ENCODE measurements at regions not wholly inside any gene's neighbourhood (a gene's known extent, or its start where the extent isn't known, plus 50 kb on each side); places are given as distances from the start of the nearest gene placed in this dataset.
"Not testable (repeated sequence)": the region's sequence is repeated elsewhere in the genome, so short reads cannot be mapped to it uniquely, and the experiment has no call there.

DNA sequence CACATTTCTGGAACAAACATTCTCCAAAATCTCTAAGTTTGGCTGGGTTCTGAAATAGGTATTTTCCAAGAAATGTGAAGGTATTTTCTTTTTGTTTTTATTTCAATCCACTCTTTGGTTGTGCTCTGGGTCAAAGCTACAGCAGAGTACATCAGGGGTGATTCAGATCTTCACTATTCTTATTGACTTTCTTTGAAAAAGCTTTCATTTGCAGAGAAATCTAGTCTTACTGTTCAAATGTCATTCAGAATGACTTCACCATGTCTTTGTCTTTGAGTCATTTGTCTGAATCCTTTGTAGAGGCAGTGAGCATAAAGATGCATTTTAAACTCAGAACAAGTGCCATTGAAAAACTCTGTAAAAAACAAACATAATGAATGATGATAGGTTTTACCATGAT lies 547.2 kb upstream of the ADGRL3 start:
- Histone ChIP-seq H3K9me3 (ENCODE audit: insufficient read depth, low read depth, low read length) (no peaks in the 10 kb centered on the region), H3K4me1 (ENCODE audit: insufficient read depth, low read length) (no peaks in the 10 kb centered on the region), H3K4me3 (ENCODE audit: low read length) (no peak overlapping the region), H3K36me3 (ENCODE audit: insufficient read depth, low read length) (no peaks in the 10 kb centered on the region), H3K27me3 (ENCODE audit: insufficient read depth, low read length) (no peaks in the 10 kb centered on the region), H3K9ac (ENCODE audit: low read depth, low read length) (no peak overlapping the region), H3K27ac (ENCODE audit: low read depth, low read length) (no peak overlapping the region)

DNA sequence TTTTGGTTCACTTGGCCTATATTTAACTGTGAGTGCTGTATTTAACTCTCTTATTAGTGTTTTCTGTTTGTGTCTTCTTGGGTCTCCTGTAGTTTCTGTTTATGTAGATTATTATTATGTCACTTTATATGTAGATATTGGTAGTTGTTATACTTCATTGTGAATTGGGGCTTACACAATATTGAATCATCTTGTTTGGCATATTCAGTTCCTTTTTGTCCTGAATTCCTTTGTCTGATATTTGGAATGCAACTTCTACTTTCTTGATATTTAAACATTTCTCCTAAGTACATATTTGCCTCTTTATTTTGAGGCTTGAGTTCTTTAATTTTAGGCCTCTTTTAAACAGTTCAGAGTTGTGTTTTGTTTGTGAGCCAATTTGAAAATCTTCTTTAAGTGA lies 544.8 kb upstream of the ADGRL3 start:
- H3K27ac ChIP-seq (ENCODE audit: low read depth, low read length) = no peak overlapping the region
- H3K27me3 ChIP-seq (ENCODE audit: insufficient read depth, low read length) = no peaks in the 10 kb centered on the region
- no peak overlapping the region for H3K4me3 ChIP-seq (ENCODE audit: low read length)
- no peaks in the 10 kb centered on the region for H3K4me1 ChIP-seq (ENCODE audit: insufficient read depth, low read length)
- no peaks in the 10 kb centered on the region for H3K9me3 ChIP-seq (ENCODE audit: insufficient read depth, low read depth, low read length)
- H3K36me3 ChIP-seq (ENCODE audit: insufficient read depth, low read length) = no peaks in the 10 kb centered on the region
- no peak overlapping the region for H3K9ac ChIP-seq (ENCODE audit: low read depth, low read length)

DNA sequence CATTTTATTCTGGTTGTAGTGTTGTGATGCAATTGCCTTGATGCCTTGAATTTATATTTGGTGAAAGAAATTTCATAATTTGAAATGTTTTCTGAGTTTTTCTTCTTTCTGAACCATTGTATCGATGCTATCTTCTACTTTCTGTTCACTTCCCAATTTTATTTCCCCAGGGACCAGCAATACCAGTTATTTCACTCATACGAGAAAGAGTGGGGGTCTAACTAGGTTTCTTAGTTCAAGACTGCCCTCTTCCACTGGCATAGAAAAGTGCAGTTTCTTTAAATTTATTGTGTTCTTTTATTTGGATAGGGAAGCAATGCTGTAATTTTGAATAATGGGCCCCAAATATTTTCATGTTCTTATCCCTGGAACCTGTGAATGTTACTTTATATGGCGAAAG lies 544.0 kb upstream of the ADGRL3 start:
- Histone ChIP-seq H3K9ac (ENCODE audit: low read depth, low read length) (no peak overlapping the region), H3K27me3 (ENCODE audit: insufficient read depth, low read length) (no peaks in the 10 kb centered on the region), H3K9me3 (ENCODE audit: insufficient read depth, low read depth, low read length) (no peaks in the 10 kb centered on the region), H3K4me3 (ENCODE audit: low read length) (no peak overlapping the region), H3K4me1 (ENCODE audit: insufficient read depth, low read length) (no peaks in the 10 kb centered on the region), H3K36me3 (ENCODE audit: insufficient read depth, low read length) (no peaks in the 10 kb centered on the region), H3K27ac (ENCODE audit: low read depth, low read length) (no peak overlapping the region)
- 73% methylated on average over 3 of the region's 3 CpGs for WGBS

DNA sequence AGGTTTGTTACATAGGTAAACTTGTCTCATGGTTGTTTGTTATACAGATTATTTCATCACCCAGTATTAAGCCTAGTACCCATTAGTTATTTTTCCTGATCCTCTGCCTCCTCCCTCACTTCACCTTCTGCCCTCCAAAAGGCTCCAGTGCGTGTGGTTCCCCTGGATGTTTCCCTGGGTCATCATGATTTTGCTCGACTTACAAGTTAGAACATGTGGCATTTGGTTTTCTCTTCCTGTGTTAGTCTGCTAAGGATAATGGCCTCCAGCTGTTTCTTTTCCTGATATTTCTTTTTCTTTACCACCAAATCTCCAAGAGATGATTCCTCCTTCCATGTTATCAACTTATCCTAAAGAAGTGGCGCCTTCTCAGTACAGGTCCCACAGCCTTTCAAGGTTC lies 543.1 kb upstream of the ADGRL3 start:
- Histone ChIP-seq H3K36me3 (ENCODE audit: insufficient read depth, low read length) (no peaks in the 10 kb centered on the region), H3K9ac (ENCODE audit: low read depth, low read length) (no peak overlapping the region), H3K9me3 (ENCODE audit: insufficient read depth, low read depth, low read length) (0 out of 2 replicates have a peak, but pooled peaks cover 3% of the 10 kb centered on the region), H3K4me3 (ENCODE audit: low read length) (no peak overlapping the region), H3K27me3 (ENCODE audit: insufficient read depth, low read length) (no peaks in the 10 kb centered on the region), H3K27ac (ENCODE audit: low read depth, low read length) (no peak overlapping the region), H3K4me1 (ENCODE audit: insufficient read depth, low read length) (no peaks in the 10 kb centered on the region)
- whole genome bisulfite sequencing = 94% methylated on average over 3 of the region's 3 CpGs

DNA sequence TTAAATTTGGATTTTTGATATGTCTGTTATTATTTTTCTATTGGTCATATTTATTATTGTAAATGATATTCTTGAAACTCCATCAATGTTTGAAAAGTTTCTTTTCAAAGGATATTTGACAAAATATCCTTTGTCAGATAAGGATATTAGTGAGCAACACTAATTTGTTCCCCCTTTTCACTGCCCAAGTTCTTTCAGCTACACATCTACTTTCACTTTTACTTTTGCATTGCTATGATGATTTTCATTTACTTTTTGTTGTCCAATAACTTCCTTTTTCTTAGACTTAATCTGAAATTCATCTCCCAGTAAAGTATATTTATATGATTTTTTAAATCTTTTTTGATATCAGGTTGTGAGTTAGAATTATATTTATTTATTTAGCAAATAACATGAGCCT lies 542.3 kb upstream of the ADGRL3 start:
- Histone ChIP-seq H3K9me3 (ENCODE audit: insufficient read depth, low read depth, low read length) (0 out of 2 replicates have a peak, but pooled peaks cover 3% of the 10 kb centered on the region), H3K27me3 (ENCODE audit: insufficient read depth, low read length) (no peaks in the 10 kb centered on the region), H3K4me1 (ENCODE audit: insufficient read depth, low read length) (no peaks in the 10 kb centered on the region), H3K36me3 (ENCODE audit: insufficient read depth, low read length) (no peaks in the 10 kb centered on the region), H3K27ac (ENCODE audit: low read depth, low read length) (no peak overlapping the region), H3K4me3 (ENCODE audit: low read length) (no peak overlapping the region), H3K9ac (ENCODE audit: low read depth, low read length) (no peak overlapping the region)

DNA sequence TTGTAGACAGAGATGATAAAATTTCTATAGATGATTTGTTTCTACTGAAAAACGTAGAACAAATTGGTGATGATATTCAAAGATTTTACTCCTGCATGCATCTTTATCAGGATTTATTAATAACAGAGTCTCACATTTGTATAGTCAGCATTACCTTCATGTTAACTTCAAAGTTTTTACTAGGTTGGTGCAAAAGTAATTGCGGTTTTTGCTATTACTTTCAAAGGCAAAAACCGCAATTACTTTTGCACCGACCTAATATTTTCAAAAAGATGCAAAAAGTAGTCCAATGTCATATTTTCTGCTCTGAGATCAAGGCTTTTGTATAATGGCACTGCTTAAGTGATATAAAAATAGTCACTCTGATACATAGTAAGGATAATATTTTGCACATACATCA lies 536.4 kb upstream of the ADGRL3 start:
- WGBS = 94% methylated on average over 2 of the region's 4 CpGs
- Histone ChIP-seq H3K9ac (ENCODE audit: low read depth, low read length) (no peak overlapping the region), H3K36me3 (ENCODE audit: insufficient read depth, low read length) (no peaks in the 10 kb centered on the region), H3K4me1 (ENCODE audit: insufficient read depth, low read length) (no peaks in the 10 kb centered on the region), H3K27ac (ENCODE audit: low read depth, low read length) (no peak overlapping the region), H3K27me3 (ENCODE audit: insufficient read depth, low read length) (no peaks in the 10 kb centered on the region), H3K9me3 (ENCODE audit: insufficient read depth, low read depth, low read length) (0 out of 2 replicates have a peak, but pooled peaks cover 3% of the 10 kb centered on the region), H3K4me3 (ENCODE audit: low read length) (no peak overlapping the region)

DNA sequence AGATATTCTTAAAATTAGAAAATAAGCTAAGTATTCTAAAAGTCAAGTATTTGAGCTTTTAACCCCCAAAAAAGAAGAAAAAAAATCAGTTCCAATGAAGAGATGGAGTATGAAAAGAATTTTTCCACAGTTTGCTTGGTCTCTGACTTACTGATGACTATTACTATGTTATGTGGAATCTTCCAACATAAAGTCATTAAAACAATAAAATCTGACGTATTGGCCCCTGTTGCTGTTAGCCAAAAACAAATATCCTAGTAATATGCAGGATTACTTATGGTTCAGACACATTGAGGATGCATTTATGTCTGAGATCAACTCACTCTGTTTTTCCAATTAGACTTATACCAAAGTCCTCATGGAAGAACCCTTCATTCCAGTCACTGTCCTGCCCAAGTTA lies 517.2 kb upstream of the ADGRL3 start:
- no peaks in the 10 kb centered on the region for H3K4me1 ChIP-seq (ENCODE audit: insufficient read depth, low read length)
- H3K27ac ChIP-seq (ENCODE audit: low read depth, low read length) = no peak overlapping the region
- no peaks in the 10 kb centered on the region for H3K9me3 ChIP-seq (ENCODE audit: insufficient read depth, low read depth, low read length)
- no peak overlapping the region for H3K9ac ChIP-seq (ENCODE audit: low read depth, low read length)
- no peak overlapping the region for H3K4me3 ChIP-seq (ENCODE audit: low read length)
- 73% methylated on average over 1 of the region's 1 CpG for WGBS
- no peaks in the 10 kb centered on the region for H3K36me3 ChIP-seq (ENCODE audit: insufficient read depth, low read length)
- H3K27me3 ChIP-seq (ENCODE audit: insufficient read depth, low read length) = no peaks in the 10 kb centered on the region

DNA sequence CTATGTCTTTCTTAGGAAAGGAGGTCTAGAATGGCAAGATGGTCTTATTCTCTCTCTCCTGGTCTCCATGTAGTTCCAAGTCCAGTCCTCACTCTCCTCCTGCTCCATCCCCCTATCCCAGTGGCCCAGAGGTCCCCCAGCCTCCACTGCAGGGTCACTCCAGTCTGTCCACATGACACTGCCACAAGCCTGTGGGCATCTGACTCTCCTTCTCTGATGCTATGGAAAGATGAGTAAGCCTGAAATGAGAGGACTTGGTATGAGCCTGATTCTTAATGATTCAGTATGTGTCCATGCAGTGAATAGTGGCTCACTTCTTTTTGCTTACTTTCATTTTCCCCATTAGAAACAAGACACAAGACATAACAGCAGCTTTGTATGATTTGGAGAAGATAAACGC lies 516.8 kb upstream of the ADGRL3 start:
- no peaks in the 10 kb centered on the region for H3K27me3 ChIP-seq (ENCODE audit: insufficient read depth, low read length)
- no peak overlapping the region for H3K27ac ChIP-seq (ENCODE audit: low read depth, low read length)
- H3K4me3 ChIP-seq (ENCODE audit: low read length) = no peak overlapping the region
- H3K4me1 ChIP-seq (ENCODE audit: insufficient read depth, low read length) = no peaks in the 10 kb centered on the region
- no peak overlapping the region for H3K9ac ChIP-seq (ENCODE audit: low read depth, low read length)
- no peaks in the 10 kb centered on the region for H3K36me3 ChIP-seq (ENCODE audit: insufficient read depth, low read length)
- WGBS = 100% methylated on average over 1 of the region's 1 CpG
- no peaks in the 10 kb centered on the region for H3K9me3 ChIP-seq (ENCODE audit: insufficient read depth, low read depth, low read length)

DNA sequence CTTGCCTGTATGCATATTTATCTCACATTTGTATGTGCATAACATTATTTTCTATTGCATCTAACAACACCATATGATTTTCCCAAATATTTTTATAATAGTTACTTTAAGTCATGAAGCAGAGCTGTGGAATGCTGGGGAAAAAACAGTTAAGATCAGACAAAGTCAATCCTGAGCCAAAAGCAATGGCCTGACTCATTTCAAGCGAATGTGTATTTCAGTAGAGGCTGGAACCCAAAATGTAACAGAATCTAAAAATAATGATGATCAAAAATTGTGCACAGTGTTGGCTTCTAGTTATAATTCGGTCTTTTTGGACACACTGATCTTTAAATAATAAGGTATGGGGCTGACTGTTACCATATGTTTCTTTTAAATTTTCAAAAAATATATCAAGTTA lies 516.2 kb upstream of the ADGRL3 start:
- no peaks in the 10 kb centered on the region for H3K36me3 ChIP-seq (ENCODE audit: insufficient read depth, low read length)
- no peaks in the 10 kb centered on the region for H3K27me3 ChIP-seq (ENCODE audit: insufficient read depth, low read length)
- no peaks in the 10 kb centered on the region for H3K4me1 ChIP-seq (ENCODE audit: insufficient read depth, low read length)
- H3K9ac ChIP-seq (ENCODE audit: low read depth, low read length) = no peak overlapping the region
- H3K4me3 ChIP-seq (ENCODE audit: low read length) = no peak overlapping the region
- no peaks in the 10 kb centered on the region for H3K9me3 ChIP-seq (ENCODE audit: insufficient read depth, low read depth, low read length)
- 82% methylated on average over 2 of the region's 2 CpGs for WGBS
- H3K27ac ChIP-seq (ENCODE audit: low read depth, low read length) = no peak overlapping the region

DNA sequence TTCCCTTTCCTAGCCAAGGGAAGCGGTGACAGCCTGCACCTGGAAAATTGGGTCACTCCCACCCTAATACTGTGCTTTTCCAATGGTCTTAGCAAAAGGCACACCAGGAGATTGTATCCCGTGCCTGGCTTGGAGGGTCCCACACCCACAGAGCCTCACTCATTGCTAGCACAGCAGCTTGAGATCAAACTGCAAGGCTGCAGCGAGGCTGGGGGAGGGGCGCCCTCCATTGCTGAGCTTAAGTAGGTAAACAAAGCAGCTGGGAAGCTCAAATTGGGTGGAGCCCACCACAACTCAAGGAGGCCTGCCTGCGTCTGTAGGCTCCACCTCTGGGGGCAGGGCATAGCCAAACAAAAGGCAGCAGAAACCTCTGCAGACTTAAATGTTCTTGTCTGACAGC lies 504.1 kb upstream of the ADGRL3 start:
- WGBS = 87% methylated on average over 5 of the region's 5 CpGs
- H3K9ac ChIP-seq (ENCODE audit: low read depth, low read length); H3K4me3 ChIP-seq (ENCODE audit: low read length); H3K9me3 ChIP-seq (ENCODE audit: insufficient read depth, low read depth, low read length); H3K27ac ChIP-seq (ENCODE audit: low read depth, low read length); H3K36me3 ChIP-seq (ENCODE audit: insufficient read depth, low read length); H3K4me1 ChIP-seq (ENCODE audit: insufficient read depth, low read length); H3K27me3 ChIP-seq (ENCODE audit: insufficient read depth, low read length): not testable (repeated sequence)

DNA sequence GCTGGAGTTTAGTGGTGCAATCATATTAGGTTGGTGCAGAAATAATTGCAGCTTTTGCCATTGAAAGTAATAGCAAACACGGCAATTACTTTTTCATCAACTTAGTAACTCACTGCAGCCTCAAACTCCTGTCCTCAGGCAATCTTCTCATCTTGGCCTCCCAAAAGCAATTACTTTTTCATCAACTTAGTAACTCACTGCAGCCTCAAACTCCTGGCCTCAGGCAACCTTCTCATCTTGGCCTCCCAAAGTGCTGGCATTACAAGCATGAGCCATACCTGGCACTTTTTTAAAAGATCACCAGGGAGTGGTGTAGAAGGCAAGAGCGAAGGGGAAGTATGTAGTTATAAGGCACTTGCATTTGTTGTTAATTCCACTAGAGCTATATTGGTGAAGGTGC lies 491.1 kb upstream of the ADGRL3 start:
- WGBS = 89% methylated on average over 2 of the region's 2 CpGs
- Histone ChIP-seq H3K9ac (ENCODE audit: low read depth, low read length) (no peak overlapping the region), H3K27ac (ENCODE audit: low read depth, low read length) (no peak overlapping the region), H3K9me3 (ENCODE audit: insufficient read depth, low read depth, low read length) (no peaks in the 10 kb centered on the region), H3K4me3 (ENCODE audit: low read length) (no peak overlapping the region), H3K27me3 (ENCODE audit: insufficient read depth, low read length) (no peaks in the 10 kb centered on the region), H3K36me3 (ENCODE audit: insufficient read depth, low read length) (no peaks in the 10 kb centered on the region), H3K4me1 (ENCODE audit: insufficient read depth, low read length) (no peaks in the 10 kb centered on the region)

DNA sequence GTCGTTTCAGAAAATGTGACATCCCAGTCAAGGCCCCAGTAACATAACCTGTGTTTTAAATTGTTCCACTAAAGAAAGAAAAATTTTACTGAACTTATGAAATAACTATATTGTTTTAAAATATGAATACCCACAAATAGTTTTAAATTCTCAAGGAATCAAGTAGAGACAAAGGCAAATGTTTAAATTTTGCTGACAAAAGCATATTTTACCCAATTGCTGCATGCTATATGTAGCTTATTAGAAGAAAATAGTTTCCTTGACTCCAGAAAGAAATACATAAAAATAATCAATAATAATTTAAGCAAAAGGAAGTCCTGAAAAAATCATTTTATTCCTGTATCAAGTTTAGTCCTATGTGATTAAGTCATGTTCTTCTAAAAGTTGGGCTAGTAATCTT lies 481.3 kb upstream of the ADGRL3 start:
- no peak overlapping the region for H3K27ac ChIP-seq (ENCODE audit: low read depth, low read length)
- 100% methylated on average over 1 of the region's 1 CpG for WGBS
- no peak overlapping the region for H3K9ac ChIP-seq (ENCODE audit: low read depth, low read length)
- no peaks in the 10 kb centered on the region for H3K9me3 ChIP-seq (ENCODE audit: insufficient read depth, low read depth, low read length)
- H3K36me3 ChIP-seq (ENCODE audit: insufficient read depth, low read length) = no peaks in the 10 kb centered on the region
- no peaks in the 10 kb centered on the region for H3K27me3 ChIP-seq (ENCODE audit: insufficient read depth, low read length)
- H3K4me3 ChIP-seq (ENCODE audit: low read length) = no peak overlapping the region
- no peaks in the 10 kb centered on the region for H3K4me1 ChIP-seq (ENCODE audit: insufficient read depth, low read length)

Data from HUES64 (cell line).